ENCODE measurements at regions not wholly inside any gene's neighbourhood (a gene's known extent, or its start where the extent isn't known, plus 50 kb on each side); places are given as distances from the start of the nearest gene placed in this dataset.

- TF ChIP-seq, protein P1, sequence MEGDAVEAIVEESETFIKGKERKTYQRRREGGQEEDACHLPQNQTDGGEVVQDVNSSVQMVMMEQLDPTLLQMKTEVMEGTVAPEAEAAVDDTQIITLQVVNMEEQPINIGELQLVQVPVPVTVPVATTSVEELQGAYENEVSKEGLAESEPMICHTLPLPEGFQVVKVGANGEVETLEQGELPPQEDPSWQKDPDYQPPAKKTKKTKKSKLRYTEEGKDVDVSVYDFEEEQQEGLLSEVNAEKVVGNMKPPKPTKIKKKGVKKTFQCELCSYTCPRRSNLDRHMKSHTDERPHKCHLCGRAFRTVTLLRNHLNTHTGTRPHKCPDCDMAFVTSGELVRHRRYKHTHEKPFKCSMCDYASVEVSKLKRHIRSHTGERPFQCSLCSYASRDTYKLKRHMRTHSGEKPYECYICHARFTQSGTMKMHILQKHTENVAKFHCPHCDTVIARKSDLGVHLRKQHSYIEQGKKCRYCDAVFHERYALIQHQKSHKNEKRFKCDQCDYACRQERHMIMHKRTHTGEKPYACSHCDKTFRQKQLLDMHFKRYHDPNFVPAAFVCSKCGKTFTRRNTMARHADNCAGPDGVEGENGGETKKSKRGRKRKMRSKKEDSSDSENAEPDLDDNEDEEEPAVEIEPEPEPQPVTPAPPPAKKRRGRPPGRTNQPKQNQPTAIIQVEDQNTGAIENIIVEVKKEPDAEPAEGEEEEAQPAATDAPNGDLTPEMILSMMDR (conservative IDR thresholded peaks at IDR 0.05; ENCODE audit: low read depth, low read length): no peak
- TF ChIP-seq BHLHE40 (IDR thresholded peaks at IDR 0.05; ENCODE audit: low read depth, low read length) (no peak), USF2 (IDR thresholded peaks at IDR 0.05; ENCODE audit: low read depth, low read length) (no peak), RAD21 (IDR thresholded peaks at IDR 0.05; ENCODE audit: low read length) (no peak), MAZ (IDR thresholded peaks at IDR 0.05; ENCODE audit: borderline replicate concordance, low read depth, low read length) (no peak), POLR2A (IDR thresholded peaks at IDR 0.05; ENCODE audit: low read depth, low read length) (no peak), RFX5 (IDR thresholded peaks at IDR 0.05; ENCODE audit: low read depth, low read length) (no peak), SMC3 (IDR thresholded peaks at IDR 0.05; ENCODE audit: low read depth, low read length) (no peak), CHD1 (IDR thresholded peaks at IDR 0.05; ENCODE audit: low read depth, low read length) (no peak), RCOR1 (IDR thresholded peaks at IDR 0.05; ENCODE audit: insufficient replicate concordance, low read length) (no peak), CEBPB (IDR thresholded peaks at IDR 0.05; ENCODE audit: low read depth, low read length) (no peak), FOS (IDR thresholded peaks at IDR 0.05; ENCODE audit: low read depth, low read length) (no peak)
Observed at GRCh38 chr5:107047048-107047447, 623.7 kb downstream of the EFNA5 start.

Data from IMR-90 (cell line).